Ovary (tissue), 3 donors: ENCODE measurements at regions not wholly inside any gene's neighbourhood (a gene's known extent, or its start where the extent isn't known, plus 50 kb on each side); places are given as distances from the start of the nearest gene placed in this dataset.

ENCODE experiments used
- EP300 ChIP-seq: sonication (generic); formaldehyde crosslinking; IDR thresholded peaks from one replicate; pipeline ENCODE4 v1.6.1; 2017; ENCODE audit warnings: antibody characterized with exemption
- TF ChIP-seq, protein P1 (sequence below), 3 donors: fragments of 450-650 bp in 2 of 3; fragments of 200-600 bp in 1 of 3; IDR thresholded peaks; one replicate each; pipeline versions ENCODE4 v1.5.1 to v1.8.0; 2016 to 2022; ENCODE audit warnings: antibody characterized with exemption in 3 of 3, mild to moderate bottlenecking in 1 of 3
- donor health status: DM: no; HTN: no; CAD: no.

DNA sequence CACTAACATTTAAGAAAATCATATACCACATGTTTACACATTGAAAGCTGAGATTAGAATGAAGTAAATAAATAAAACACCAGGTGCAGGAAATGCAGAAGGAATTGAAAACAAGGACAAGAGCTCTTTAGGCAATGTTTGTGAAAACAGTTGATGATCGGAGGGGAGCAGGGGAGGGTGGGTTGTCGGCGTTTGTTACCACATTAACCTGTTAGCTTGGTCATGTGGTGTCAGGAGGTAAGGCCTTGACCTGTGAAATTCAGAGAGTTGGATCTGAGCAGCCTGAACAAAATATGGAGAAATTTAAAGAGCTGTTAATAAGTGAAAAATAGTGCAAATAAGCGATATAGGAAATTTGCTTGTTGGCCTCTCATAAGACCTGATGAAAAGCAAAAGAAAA is 759.9 kb downstream of the PDHA2 start:
- TF ChIP-seq, protein P1, sequence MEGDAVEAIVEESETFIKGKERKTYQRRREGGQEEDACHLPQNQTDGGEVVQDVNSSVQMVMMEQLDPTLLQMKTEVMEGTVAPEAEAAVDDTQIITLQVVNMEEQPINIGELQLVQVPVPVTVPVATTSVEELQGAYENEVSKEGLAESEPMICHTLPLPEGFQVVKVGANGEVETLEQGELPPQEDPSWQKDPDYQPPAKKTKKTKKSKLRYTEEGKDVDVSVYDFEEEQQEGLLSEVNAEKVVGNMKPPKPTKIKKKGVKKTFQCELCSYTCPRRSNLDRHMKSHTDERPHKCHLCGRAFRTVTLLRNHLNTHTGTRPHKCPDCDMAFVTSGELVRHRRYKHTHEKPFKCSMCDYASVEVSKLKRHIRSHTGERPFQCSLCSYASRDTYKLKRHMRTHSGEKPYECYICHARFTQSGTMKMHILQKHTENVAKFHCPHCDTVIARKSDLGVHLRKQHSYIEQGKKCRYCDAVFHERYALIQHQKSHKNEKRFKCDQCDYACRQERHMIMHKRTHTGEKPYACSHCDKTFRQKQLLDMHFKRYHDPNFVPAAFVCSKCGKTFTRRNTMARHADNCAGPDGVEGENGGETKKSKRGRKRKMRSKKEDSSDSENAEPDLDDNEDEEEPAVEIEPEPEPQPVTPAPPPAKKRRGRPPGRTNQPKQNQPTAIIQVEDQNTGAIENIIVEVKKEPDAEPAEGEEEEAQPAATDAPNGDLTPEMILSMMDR (IDR thresholded peaks at IDR 0.05): no peak
- TF ChIP-seq EP300: no peak
